ENCODE measurements at regions not wholly inside any gene's neighbourhood (a gene's known extent, or its start where the extent isn't known, plus 50 kb on each side); places are given as distances from the start of the nearest gene placed in this dataset.

DNA sequence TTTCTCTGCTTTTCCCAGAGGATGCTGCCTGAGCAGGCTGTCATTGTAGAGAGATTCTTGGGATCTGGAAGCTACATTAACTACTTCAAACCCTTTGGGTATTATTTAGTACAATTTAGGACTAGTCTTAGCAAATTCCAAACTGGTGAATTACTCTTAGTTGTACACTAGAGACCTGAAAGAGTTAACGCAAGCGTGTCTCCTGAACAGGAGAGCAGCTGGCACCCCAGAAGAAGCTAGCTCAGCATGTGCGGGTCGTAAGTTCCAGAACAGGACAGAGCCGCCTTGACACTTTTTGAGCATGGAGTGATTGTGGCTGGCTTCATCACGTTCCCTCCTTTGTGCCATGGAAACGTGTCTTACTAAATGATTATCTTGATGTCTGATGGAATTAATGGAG lies 495.7 kb upstream of the TPK1 start:
- TF ChIP-seq POLR2A (IDR thresholded peaks at IDR 0.05) (no peak), POLR2AphosphoS5 (IDR thresholded peaks at IDR 0.05) (no peak), EP300 (IDR thresholded peaks at IDR 0.05) (no peak)
- TF ChIP-seq, protein P1, sequence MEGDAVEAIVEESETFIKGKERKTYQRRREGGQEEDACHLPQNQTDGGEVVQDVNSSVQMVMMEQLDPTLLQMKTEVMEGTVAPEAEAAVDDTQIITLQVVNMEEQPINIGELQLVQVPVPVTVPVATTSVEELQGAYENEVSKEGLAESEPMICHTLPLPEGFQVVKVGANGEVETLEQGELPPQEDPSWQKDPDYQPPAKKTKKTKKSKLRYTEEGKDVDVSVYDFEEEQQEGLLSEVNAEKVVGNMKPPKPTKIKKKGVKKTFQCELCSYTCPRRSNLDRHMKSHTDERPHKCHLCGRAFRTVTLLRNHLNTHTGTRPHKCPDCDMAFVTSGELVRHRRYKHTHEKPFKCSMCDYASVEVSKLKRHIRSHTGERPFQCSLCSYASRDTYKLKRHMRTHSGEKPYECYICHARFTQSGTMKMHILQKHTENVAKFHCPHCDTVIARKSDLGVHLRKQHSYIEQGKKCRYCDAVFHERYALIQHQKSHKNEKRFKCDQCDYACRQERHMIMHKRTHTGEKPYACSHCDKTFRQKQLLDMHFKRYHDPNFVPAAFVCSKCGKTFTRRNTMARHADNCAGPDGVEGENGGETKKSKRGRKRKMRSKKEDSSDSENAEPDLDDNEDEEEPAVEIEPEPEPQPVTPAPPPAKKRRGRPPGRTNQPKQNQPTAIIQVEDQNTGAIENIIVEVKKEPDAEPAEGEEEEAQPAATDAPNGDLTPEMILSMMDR (IDR thresholded peaks at IDR 0.05) = no peak

All from sigmoid colon (tissue), 4 donors.